SK-N-SH (cell line): ENCODE measurements at regions not wholly inside any gene's neighbourhood (a gene's known extent, or its start where the extent isn't known, plus 50 kb on each side); places are given as distances from the start of the nearest gene placed in this dataset.

Experiments
- FOSL2 ChIP-seq: IDR thresholded peaks from 2 replicates; pipeline ENCODE4 v1.4.0; 2012; ENCODE audit warnings: low read depth, mild to moderate bottlenecking, moderate library complexity, borderline replicate concordance
- FOXM1 ChIP-seq: IDR thresholded peaks from 2 replicates; pipeline ENCODE4 v1.4.0; 2012; ENCODE audit warnings: low read depth, mild to moderate bottlenecking
- GATA2 ChIP-seq: sonication (generic); formaldehyde crosslinking; IDR thresholded peaks from 2 replicates; pipeline ENCODE4 v1.5.0; 2020; ENCODE audit warnings: mild to moderate bottlenecking, missing genetic modification reagents
- JUND ChIP-seq: IDR thresholded peaks from 2 replicates; pipeline ENCODE4 v1.4.0; 2012
- POLR2AphosphoS5 ChIP-seq: IDR thresholded peaks from 2 replicates; pipeline ENCODE4 v1.6.1; 2012; ENCODE audit warnings: low read depth, low read length
- RFX5 ChIP-seq: IDR thresholded peaks from 2 replicates; pipeline ENCODE4 v1.6.1; 2012; ENCODE audit warnings: mild to moderate bottlenecking, improper control_type of control experiment, low read length
- SIN3A ChIP-seq: IDR thresholded peaks from 2 replicates; pipeline ENCODE4 v1.6.1; 2012; ENCODE audit warnings: low read depth, mild to moderate bottlenecking, low read length, moderate library complexity, borderline replicate concordance
- TAF1 ChIP-seq: IDR thresholded peaks from 2 replicates; pipeline ENCODE4 v1.6.1; 2012; ENCODE audit warnings: low read depth, mild to moderate bottlenecking, low read length, moderate library complexity, borderline replicate concordance
- TCF12 ChIP-seq: IDR thresholded peaks from 2 replicates; pipeline ENCODE4 v1.4.0; 2012
- TEAD4 ChIP-seq: IDR thresholded peaks from 2 replicates; pipeline ENCODE4 v1.4.0; 2012; ENCODE audit warnings: mild to moderate bottlenecking, borderline replicate concordance; ENCODE audit not compliant: insufficient read depth
- TF ChIP-seq, protein P1 (sequence below): fragments of 200-600 bp; sonication (generic); IDR thresholded peaks from 2 replicates; pipeline ENCODE4 v1.6.1; 2017; ENCODE audit warnings: antibody characterized with exemption, mild to moderate bottlenecking, moderate library complexity
- TF ChIP-seq, protein P2 (sequence below): IDR thresholded peaks from 2 replicates; pipeline ENCODE4 v1.4.0; 2012; ENCODE audit warnings: low read depth, borderline replicate concordance
- TF ChIP-seq, protein P3 (sequence below): IDR thresholded peaks from 2 replicates; pipeline ENCODE4 v1.6.1; 2012; ENCODE audit warnings: mild to moderate bottlenecking, low read depth, low read length, moderate library complexity
- TF ChIP-seq, protein P4 (sequence below): IDR thresholded peaks from 2 replicates; pipeline ENCODE4 v1.4.0; 2012; ENCODE audit warnings: low read depth, borderline replicate concordance

DNA sequence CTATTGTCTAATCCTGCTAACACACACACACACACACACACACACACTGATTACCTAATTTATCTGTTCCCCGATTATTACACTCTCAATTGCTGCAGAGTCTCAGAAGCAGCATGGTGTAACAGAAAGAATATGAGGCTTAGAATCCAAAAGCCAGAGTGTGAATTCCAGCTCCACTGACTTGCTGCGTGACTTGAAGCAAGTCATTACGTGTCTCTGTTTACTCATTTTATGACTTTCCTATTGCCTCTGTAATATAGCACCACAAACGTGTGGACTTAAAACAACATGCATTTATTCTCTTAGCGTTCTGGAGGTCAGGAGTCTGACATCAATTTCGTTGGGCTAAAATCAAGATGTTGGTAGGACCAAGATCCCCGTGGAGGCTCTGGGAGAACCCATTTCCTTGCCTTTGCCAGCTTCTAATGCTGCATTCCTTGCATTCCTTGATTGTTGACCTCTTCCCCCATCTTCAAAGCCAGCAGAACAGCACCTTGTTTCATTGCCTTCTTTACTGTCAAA is 55.9 kb upstream of the ATP5PO start:
- TF ChIP-seq JUND (no peak), RFX5 (no peak), FOXM1 (no peak), FOSL2 (no peak), TAF1 (no peak), POLR2AphosphoS5 (no peak), TEAD4 (0 out of 2 replicates have a peak, but pooled peaks have one; percentile 53), SIN3A (no peak), GATA2 (CRISPR knock-in tag) (no peak), TCF12 (no peak)
- TF ChIP-seq, protein P1, sequence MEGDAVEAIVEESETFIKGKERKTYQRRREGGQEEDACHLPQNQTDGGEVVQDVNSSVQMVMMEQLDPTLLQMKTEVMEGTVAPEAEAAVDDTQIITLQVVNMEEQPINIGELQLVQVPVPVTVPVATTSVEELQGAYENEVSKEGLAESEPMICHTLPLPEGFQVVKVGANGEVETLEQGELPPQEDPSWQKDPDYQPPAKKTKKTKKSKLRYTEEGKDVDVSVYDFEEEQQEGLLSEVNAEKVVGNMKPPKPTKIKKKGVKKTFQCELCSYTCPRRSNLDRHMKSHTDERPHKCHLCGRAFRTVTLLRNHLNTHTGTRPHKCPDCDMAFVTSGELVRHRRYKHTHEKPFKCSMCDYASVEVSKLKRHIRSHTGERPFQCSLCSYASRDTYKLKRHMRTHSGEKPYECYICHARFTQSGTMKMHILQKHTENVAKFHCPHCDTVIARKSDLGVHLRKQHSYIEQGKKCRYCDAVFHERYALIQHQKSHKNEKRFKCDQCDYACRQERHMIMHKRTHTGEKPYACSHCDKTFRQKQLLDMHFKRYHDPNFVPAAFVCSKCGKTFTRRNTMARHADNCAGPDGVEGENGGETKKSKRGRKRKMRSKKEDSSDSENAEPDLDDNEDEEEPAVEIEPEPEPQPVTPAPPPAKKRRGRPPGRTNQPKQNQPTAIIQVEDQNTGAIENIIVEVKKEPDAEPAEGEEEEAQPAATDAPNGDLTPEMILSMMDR = no peak
- TF ChIP-seq, protein P2, sequence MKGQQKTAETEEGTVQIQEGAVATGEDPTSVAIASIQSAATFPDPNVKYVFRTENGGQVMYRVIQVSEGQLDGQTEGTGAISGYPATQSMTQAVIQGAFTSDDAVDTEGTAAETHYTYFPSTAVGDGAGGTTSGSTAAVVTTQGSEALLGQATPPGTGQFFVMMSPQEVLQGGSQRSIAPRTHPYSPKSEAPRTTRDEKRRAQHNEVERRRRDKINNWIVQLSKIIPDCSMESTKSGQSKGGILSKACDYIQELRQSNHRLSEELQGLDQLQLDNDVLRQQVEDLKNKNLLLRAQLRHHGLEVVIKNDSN = no peak
- TF ChIP-seq, protein P3, sequence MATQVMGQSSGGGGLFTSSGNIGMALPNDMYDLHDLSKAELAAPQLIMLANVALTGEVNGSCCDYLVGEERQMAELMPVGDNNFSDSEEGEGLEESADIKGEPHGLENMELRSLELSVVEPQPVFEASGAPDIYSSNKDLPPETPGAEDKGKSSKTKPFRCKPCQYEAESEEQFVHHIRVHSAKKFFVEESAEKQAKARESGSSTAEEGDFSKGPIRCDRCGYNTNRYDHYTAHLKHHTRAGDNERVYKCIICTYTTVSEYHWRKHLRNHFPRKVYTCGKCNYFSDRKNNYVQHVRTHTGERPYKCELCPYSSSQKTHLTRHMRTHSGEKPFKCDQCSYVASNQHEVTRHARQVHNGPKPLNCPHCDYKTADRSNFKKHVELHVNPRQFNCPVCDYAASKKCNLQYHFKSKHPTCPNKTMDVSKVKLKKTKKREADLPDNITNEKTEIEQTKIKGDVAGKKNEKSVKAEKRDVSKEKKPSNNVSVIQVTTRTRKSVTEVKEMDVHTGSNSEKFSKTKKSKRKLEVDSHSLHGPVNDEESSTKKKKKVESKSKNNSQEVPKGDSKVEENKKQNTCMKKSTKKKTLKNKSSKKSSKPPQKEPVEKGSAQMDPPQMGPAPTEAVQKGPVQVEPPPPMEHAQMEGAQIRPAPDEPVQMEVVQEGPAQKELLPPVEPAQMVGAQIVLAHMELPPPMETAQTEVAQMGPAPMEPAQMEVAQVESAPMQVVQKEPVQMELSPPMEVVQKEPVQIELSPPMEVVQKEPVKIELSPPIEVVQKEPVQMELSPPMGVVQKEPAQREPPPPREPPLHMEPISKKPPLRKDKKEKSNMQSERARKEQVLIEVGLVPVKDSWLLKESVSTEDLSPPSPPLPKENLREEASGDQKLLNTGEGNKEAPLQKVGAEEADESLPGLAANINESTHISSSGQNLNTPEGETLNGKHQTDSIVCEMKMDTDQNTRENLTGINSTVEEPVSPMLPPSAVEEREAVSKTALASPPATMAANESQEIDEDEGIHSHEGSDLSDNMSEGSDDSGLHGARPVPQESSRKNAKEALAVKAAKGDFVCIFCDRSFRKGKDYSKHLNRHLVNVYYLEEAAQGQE = no peak
- TF ChIP-seq, protein P4, sequence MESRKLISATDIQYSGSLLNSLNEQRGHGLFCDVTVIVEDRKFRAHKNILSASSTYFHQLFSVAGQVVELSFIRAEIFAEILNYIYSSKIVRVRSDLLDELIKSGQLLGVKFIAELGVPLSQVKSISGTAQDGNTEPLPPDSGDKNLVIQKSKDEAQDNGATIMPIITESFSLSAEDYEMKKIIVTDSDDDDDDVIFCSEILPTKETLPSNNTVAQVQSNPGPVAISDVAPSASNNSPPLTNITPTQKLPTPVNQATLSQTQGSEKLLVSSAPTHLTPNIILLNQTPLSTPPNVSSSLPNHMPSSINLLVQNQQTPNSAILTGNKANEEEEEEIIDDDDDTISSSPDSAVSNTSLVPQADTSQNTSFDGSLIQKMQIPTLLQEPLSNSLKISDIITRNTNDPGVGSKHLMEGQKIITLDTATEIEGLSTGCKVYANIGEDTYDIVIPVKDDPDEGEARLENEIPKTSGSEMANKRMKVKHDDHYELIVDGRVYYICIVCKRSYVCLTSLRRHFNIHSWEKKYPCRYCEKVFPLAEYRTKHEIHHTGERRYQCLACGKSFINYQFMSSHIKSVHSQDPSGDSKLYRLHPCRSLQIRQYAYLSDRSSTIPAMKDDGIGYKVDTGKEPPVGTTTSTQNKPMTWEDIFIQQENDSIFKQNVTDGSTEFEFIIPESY = no peak
